PFSK-1 (cell line): ENCODE measurements at regions not wholly inside any gene's neighbourhood (a gene's known extent, or its start where the extent isn't known, plus 50 kb on each side); places are given as distances from the start of the nearest gene placed in this dataset.

Source experiments
- POLR2AphosphoS5 ChIP-seq: IDR thresholded peaks from 2 replicates; pipeline ENCODE4 v1.6.1; 2012; ENCODE audit warnings: low read depth, mild to moderate bottlenecking, control low read depth, low read length, moderate library complexity
- SIN3A ChIP-seq: IDR thresholded peaks from 2 replicates; pipeline ENCODE4 v1.6.1; 2012; ENCODE audit warnings: mild to moderate bottlenecking, low read length, moderate library complexity, borderline replicate concordance; ENCODE audit not compliant: insufficient read depth
- TAF1 ChIP-seq: IDR thresholded peaks from 2 replicates; pipeline ENCODE4 v1.6.1; 2012; ENCODE audit warnings: low read length, control low read depth, borderline replicate concordance; ENCODE audit not compliant: insufficient read depth

- TF ChIP-seq TAF1 (no peak), SIN3A (no peak), POLR2AphosphoS5 (no peak)
These were observed 359.2 kb upstream of the ATP2B1 start for GRCh38 chr12:90067791-90068190.
